Smooth muscle cell (in vitro differentiated cells): ENCODE measurements at regions not wholly inside any gene's neighbourhood (a gene's known extent, or its start where the extent isn't known, plus 50 kb on each side); places are given as distances from the start of the nearest gene placed in this dataset.
"Not testable (repeated sequence)": the region's sequence is repeated elsewhere in the genome, so short reads cannot be mapped to it uniquely, and the experiment has no call there.

Experiments used
- DNase-seq: peaks from one replicate; lab custom pipeline; 2025; ENCODE audit not compliant: unreplicated experiment; lab: John Stamatoyannopoulos, UW
- H2AFZ ChIP-seq: fragments of 200-600 bp; sonication (generic); 2 replicates; pipeline ENCODE4 v1.6.0; 2016; ENCODE audit warnings: antibody characterized with exemption, low read depth, mild to moderate bottlenecking
- H3F3A ChIP-seq: fragments of 200-600 bp; sonication (generic); 2 replicates; pipeline ENCODE4 v1.6.0; 2017; ENCODE audit warnings: antibody characterized with exemption, low read depth
- H3K27ac ChIP-seq: fragments of 200-600 bp; sonication (generic); 2 replicates; pipeline ENCODE4 v1.5.1; 2016; ENCODE audit warnings: low read depth, mild to moderate bottlenecking
- H3K27me3 ChIP-seq: fragments of 200-600 bp; sonication (generic); 2 replicates; pipeline ENCODE4 v1.6.1; 2016; ENCODE audit warnings: low read depth, mild to moderate bottlenecking
- H3K36me3 ChIP-seq: fragments of 200-600 bp; sonication (generic); 2 replicates; pipeline ENCODE4 v1.5.1; 2016; ENCODE audit warnings: low read depth
- H3K4me1 ChIP-seq: fragments of 200-600 bp; sonication (generic); 2 replicates; pipeline ENCODE4 v1.5.1; 2016; ENCODE audit warnings: low read depth
- H3K4me2 ChIP-seq: fragments of 200-600 bp; sonication (generic); 2 replicates; pipeline ENCODE4 v1.6.0; 2016; ENCODE audit warnings: mild to moderate bottlenecking
- H3K4me3 ChIP-seq: fragments of 200-600 bp; sonication (generic); 2 replicates; pipeline ENCODE4 v1.5.1; 2016; ENCODE audit warnings: mild to moderate bottlenecking
- H3K79me2 ChIP-seq: fragments of 200-600 bp; sonication (generic); 2 replicates; pipeline ENCODE4 v1.6.0; 2016; ENCODE audit warnings: low read depth, mild to moderate bottlenecking
- H3K9ac ChIP-seq: fragments of 200-600 bp; sonication (generic); 2 replicates; pipeline ENCODE4 v1.6.0; 2016; ENCODE audit warnings: low read depth
- H3K9me3 ChIP-seq: fragments of 200-600 bp; sonication (generic); replicated peaks from 2 replicates; pipeline ENCODE4 v1.5.1; 2016; ENCODE audit warnings: low read depth
- H4K20me1 ChIP-seq: fragments of 200-600 bp; sonication (generic); 2 replicates; pipeline ENCODE4 v1.6.0; 2016; ENCODE audit warnings: low read depth
- CTCF ChIP-seq: fragments of 200-600 bp; sonication (generic); IDR thresholded peaks from 2 replicates; pipeline ENCODE4 v1.5.1; 2017; ENCODE audit warnings: borderline replicate concordance, mild to moderate bottlenecking, antibody characterized with exemption; ENCODE audit not compliant: insufficient read depth, poor library complexity, severe bottlenecking
- WGBS: methylation state at CpG from one replicate; pipeline ENCODE4 v1.1.7; 2016; ENCODE audit warnings: low lambda C conversion rate; 5-methylcytosine and 5-hydroxymethylcytosine counted together

DNA sequence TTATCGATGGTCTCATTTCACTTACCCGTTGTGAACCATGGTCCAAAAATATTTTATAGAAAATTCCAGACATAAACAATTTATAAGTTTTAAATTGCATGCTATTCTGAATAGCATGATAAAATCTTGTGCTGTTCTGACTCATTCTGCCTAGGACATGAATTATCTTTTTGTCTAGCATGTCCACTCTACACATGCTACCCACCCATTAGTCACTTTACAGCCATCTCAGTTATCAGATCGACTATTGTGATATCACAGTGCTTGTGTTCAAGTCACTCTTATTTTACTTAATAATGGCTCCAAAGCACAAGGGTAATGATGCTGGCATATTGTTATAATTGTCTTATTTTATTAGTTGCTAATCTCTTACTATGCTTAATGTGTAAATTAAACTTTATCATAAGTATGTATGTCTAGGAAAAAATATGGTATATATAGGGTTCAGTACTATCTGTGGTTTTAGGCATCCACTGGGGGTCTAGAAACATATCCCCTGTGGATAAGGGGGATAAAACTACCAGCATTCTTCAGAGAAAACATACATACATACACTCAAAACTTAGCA is 252.0 kb upstream of the HTR1E start:
- WGBS, result 66% methylated on average over 3 of the region's 3 CpGs
- no peaks in the 10 kb centered on the region for H3K36me3 ChIP-seq
- no peak overlapping the region for H3K4me3 ChIP-seq
- no peaks in the 10 kb centered on the region for H3K79me2 ChIP-seq
- no peaks in the 10 kb centered on the region for H3K4me1 ChIP-seq
- peak overlapping the region; percentile 18 for H3K27ac ChIP-seq
- no peak overlapping the region for H3K4me2 ChIP-seq
- H3K27me3 ChIP-seq, result no peaks in the 10 kb centered on the region
- no peak for DNase-seq
- TF ChIP-seq CTCF, result no peak
- no peaks in the 10 kb centered on the region for H3K9me3 ChIP-seq
- no peak overlapping the region for H3K9ac ChIP-seq
- no peaks in the 10 kb centered on the region for H3F3A ChIP-seq
- H4K20me1 ChIP-seq, result no peaks in the 10 kb centered on the region
- no peak overlapping the region for H2AFZ ChIP-seq

DNA sequence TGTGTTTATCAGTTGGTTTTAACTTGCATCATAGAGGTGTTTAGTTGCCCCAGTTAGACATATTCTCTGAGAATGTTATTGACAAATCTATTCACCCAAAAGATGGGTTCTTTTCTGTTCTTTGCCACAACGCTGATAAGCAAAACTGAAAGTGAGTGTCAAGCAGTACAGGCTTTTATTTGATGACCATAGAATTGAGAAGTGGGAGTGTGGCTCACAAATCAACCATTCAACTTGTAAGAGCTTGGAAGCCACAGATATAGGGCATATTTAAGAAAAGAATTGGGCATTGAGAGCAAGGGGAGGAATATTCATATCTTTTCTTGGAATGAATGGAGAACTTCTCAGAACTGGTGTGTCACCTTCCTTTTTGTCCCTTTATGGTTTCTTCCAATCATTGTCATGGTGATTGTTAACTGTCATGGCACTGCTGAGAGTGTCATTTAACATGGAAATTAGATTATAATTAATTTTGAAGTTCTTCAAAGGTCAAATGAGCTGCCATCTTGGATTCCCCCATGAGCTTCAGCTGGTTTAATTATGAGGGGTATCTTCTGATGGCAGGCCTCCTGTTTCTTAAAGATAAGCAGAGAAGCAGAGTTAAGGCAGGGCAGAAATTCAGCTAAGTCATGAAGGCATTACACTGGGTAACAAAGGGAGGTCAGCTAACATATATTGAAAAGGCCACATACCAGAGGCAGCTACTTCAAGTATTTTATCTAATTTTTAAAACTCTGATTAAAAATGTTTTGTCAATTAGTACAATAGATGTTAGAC is 254.0 kb upstream of the HTR1E start:
- Histone ChIP-seq H3K4me3 (no peak overlapping the region), H3K27me3 (no peaks in the 10 kb centered on the region), H2AFZ (no peak overlapping the region), H3K9me3 (no peaks in the 10 kb centered on the region), H3K9ac (no peak overlapping the region), H3K36me3 (no peaks in the 10 kb centered on the region), H3K27ac (no peak overlapping the region), H3K4me2 (no peak overlapping the region), H3K4me1 (no peaks in the 10 kb centered on the region), H3F3A (no peaks in the 10 kb centered on the region), H3K79me2 (no peaks in the 10 kb centered on the region), H4K20me1 (no peaks in the 10 kb centered on the region)
- TF ChIP-seq CTCF, result no peak
- DNase-seq, result no peak
- WGBS, result 93% methylated on average over 1 of the region's 1 CpG

- Histone ChIP-seq H3K4me3 (no peak overlapping the region), H3K36me3 (no peaks in the 10 kb centered on the region), H4K20me1 (no peaks in the 10 kb centered on the region), H3K27ac (no peak overlapping the region), H2AFZ (no peak overlapping the region), H3K9ac (no peak overlapping the region), H3K4me1 (no peaks in the 10 kb centered on the region), H3K27me3 (no peaks in the 10 kb centered on the region), H3K79me2 (no peaks in the 10 kb centered on the region), H3F3A (no peaks in the 10 kb centered on the region), H3K4me2 (no peak overlapping the region), H3K9me3 (no peaks in the 10 kb centered on the region)
- 92% methylated on average over 1 of the region's 1 CpG for WGBS
- DNase-seq, result no peak
- TF ChIP-seq CTCF, result no peak
Observed at GRCh38 chr6:86682297-86682696, 255.0 kb upstream of the HTR1E start.

DNA sequence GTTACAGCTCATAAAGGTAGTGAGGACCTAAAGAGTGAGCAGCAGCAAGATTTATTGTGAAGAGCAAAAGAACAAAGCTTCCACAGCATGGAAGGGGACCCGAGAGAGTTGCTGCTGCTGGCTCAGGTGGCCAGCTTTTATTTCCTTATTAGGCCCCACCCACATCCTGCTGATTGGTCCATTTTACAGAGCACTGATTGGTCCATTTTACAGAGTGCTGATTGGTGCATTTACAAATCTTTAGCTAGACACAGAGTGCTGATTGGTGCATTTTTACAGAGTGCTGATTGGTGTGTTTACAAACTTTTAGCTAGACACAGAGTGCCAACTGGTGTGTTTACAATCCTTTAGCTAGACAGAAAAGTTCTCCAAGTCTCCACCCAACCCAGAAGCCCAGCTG is 256.2 kb upstream of the HTR1E start:
- not testable (repeated sequence) for H3K79me2 ChIP-seq, H3K9ac ChIP-seq, H3K36me3 ChIP-seq, H3K27me3 ChIP-seq, H3K4me3 ChIP-seq, H3F3A ChIP-seq, H3K9me3 ChIP-seq, H4K20me1 ChIP-seq, H3K27ac ChIP-seq, H3K4me1 ChIP-seq, DNase-seq, H2AFZ ChIP-seq, H3K4me2 ChIP-seq
- 91% methylated on average over 1 of the region's 1 CpG for WGBS

DNA sequence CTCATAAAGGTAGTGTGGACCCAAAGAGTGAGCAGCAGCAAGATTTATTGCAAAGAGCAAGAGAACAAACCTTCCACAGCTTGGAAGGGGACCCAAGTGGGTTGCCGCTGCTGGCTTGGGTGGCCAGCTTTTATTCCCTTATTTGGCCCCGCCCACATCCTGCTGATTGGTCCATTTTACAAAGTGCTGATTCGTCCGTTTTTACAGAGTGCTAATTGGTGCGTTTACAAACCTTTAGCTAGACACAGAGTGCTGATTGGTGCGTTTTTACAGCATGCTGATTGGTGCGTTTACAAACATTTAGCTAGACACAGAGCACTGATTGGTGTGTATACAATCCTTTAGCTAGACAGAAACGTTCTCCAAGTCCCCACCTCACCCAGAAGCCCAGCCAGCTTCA is 265.2 kb upstream of the HTR1E start:
- not testable (repeated sequence) for DNase-seq, H3F3A ChIP-seq, H3K9me3 ChIP-seq, H3K36me3 ChIP-seq, H2AFZ ChIP-seq, H4K20me1 ChIP-seq, H3K27me3 ChIP-seq, H3K27ac ChIP-seq, H3K4me2 ChIP-seq, H3K4me1 ChIP-seq, H3K4me3 ChIP-seq, H3K9ac ChIP-seq, H3K79me2 ChIP-seq
- 85% methylated on average over 8 of the region's 8 CpGs for WGBS
